ENCODE measurements at regions not wholly inside any gene's neighbourhood (a gene's known extent, or its start where the extent isn't known, plus 50 kb on each side); places are given as distances from the start of the nearest gene placed in this dataset.

- TF ChIP-seq EZH2 (IDR thresholded peaks at IDR 0.05; ENCODE audit: insufficient read depth, poor library complexity, severe bottlenecking): no peak
- TF ChIP-seq EZH2phosphoT487 (IDR thresholded peaks at IDR 0.05; ENCODE audit: insufficient read depth, low read depth): no peak
Measured at GRCh38 chr15:29452881-29453731, 183.5 kb upstream of the NSMCE3 start.
